ENCODE measurements at regions not wholly inside any gene's neighbourhood (a gene's known extent, or its start where the extent isn't known, plus 50 kb on each side); places are given as distances from the start of the nearest gene placed in this dataset.

DNA sequence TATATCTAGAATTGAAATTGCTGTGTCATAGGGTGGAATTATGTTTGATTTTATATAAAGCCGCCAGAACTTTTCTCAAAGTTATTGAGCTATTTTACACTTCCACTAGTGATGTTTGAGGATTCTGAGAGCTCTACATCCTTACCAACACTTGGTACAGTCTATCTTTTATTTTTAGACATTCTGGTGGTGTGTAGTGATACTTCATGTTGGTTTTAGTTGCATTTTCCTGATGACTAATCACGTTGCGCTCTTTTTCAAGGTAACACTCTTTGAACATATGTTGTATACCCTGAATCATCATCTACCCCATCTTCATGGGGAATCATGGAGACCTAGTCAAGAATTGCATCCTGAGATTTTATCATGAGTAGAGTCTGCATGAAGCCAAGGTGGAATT lies 141.7 kb downstream of the NXNL2 start:
- Histone ChIP-seq H3K4me2 (ENCODE audit: low read length) (no peak overlapping the region), H3K27me3 (ENCODE audit: insufficient read depth, low read length) (no peaks in the 10 kb centered on the region)

GRCh38 chr9:88678008-88678407 lies 143.0 kb downstream of the NXNL2 start:
- no peak for TF ChIP-seq EZH2 (IDR thresholded peaks at IDR 0.05; ENCODE audit: borderline replicate concordance, low read length)
- TF ChIP-seq, protein P1, sequence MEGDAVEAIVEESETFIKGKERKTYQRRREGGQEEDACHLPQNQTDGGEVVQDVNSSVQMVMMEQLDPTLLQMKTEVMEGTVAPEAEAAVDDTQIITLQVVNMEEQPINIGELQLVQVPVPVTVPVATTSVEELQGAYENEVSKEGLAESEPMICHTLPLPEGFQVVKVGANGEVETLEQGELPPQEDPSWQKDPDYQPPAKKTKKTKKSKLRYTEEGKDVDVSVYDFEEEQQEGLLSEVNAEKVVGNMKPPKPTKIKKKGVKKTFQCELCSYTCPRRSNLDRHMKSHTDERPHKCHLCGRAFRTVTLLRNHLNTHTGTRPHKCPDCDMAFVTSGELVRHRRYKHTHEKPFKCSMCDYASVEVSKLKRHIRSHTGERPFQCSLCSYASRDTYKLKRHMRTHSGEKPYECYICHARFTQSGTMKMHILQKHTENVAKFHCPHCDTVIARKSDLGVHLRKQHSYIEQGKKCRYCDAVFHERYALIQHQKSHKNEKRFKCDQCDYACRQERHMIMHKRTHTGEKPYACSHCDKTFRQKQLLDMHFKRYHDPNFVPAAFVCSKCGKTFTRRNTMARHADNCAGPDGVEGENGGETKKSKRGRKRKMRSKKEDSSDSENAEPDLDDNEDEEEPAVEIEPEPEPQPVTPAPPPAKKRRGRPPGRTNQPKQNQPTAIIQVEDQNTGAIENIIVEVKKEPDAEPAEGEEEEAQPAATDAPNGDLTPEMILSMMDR (IDR thresholded peaks at IDR 0.05; ENCODE audit: low read length) = no peak
- Histone ChIP-seq H3K79me2 (ENCODE audit: insufficient read depth, low read length) (no peaks in the 10 kb centered on the region), H3K27ac (ENCODE audit: low read depth, low read length, poor library complexity, severe bottlenecking) (no peak overlapping the region), H3F3A (ENCODE audit: insufficient read depth, low read length) (no peaks in the 10 kb centered on the region), H3K9me3 (ENCODE audit: low read length) (no peaks in the 10 kb centered on the region), H3K4me1 (ENCODE audit: insufficient read depth, low read length, severe bottlenecking) (no peaks in the 10 kb centered on the region), H3K9ac (ENCODE audit: low read length) (no peak overlapping the region), H4K20me1 (ENCODE audit: insufficient read depth, low read length) (no peaks in the 10 kb centered on the region), H3K4me3 (ENCODE audit: low read depth, low read length, poor library complexity, severe bottlenecking) (no peak overlapping the region), H3K36me3 (ENCODE audit: insufficient read depth, low read length) (no peaks in the 10 kb centered on the region), H2AFZ (ENCODE audit: low read length) (no peak overlapping the region), H3K9me2 (ENCODE audit: low read depth, low read length) (no peaks in the 10 kb centered on the region), H3K27me3 (ENCODE audit: insufficient read depth, low read length) (no peaks in the 10 kb centered on the region), H3K4me2 (ENCODE audit: low read length) (no peak overlapping the region)

More for the DNA sequence above, 141.7 kb downstream of the NXNL2 start:
- Histone ChIP-seq H3K79me2 (ENCODE audit: insufficient read depth, low read length) (no peaks in the 10 kb centered on the region), H4K20me1 (ENCODE audit: insufficient read depth, low read length) (no peaks in the 10 kb centered on the region), H3K9me3 (ENCODE audit: low read length) (no peaks in the 10 kb centered on the region), H3K9me2 (ENCODE audit: low read depth, low read length) (no peaks in the 10 kb centered on the region), H3K4me3 (ENCODE audit: low read depth, low read length, poor library complexity, severe bottlenecking) (no peak overlapping the region), H3K4me1 (ENCODE audit: insufficient read depth, low read length, severe bottlenecking) (no peaks in the 10 kb centered on the region), H3K27ac (ENCODE audit: low read depth, low read length, poor library complexity, severe bottlenecking) (no peak overlapping the region), H2AFZ (ENCODE audit: low read length) (no peak overlapping the region), H3K36me3 (ENCODE audit: insufficient read depth, low read length) (no peaks in the 10 kb centered on the region), H3K9ac (ENCODE audit: low read length) (no peak overlapping the region), H3F3A (ENCODE audit: insufficient read depth, low read length) (no peaks in the 10 kb centered on the region)
- TF ChIP-seq EZH2 (IDR thresholded peaks at IDR 0.05; ENCODE audit: borderline replicate concordance, low read length) = no peak
- TF ChIP-seq, protein P1 (IDR thresholded peaks at IDR 0.05; ENCODE audit: low read length) = no peak

- Histone ChIP-seq H3K4me2 (ENCODE audit: low read length) (no peak overlapping the region), H3K4me3 (ENCODE audit: low read depth, low read length, poor library complexity, severe bottlenecking) (no peak overlapping the region), H3K27me3 (ENCODE audit: insufficient read depth, low read length) (no peaks in the 10 kb centered on the region), H2AFZ (ENCODE audit: low read length) (no peak overlapping the region), H3F3A (ENCODE audit: insufficient read depth, low read length) (no peaks in the 10 kb centered on the region), H3K9me3 (ENCODE audit: low read length) (no peaks in the 10 kb centered on the region), H3K9ac (ENCODE audit: low read length) (no peak overlapping the region), H3K79me2 (ENCODE audit: insufficient read depth, low read length) (no peaks in the 10 kb centered on the region), H3K36me3 (ENCODE audit: insufficient read depth, low read length) (no peaks in the 10 kb centered on the region), H4K20me1 (ENCODE audit: insufficient read depth, low read length) (no peaks in the 10 kb centered on the region), H3K27ac (ENCODE audit: low read depth, low read length, poor library complexity, severe bottlenecking) (no peak overlapping the region), H3K9me2 (ENCODE audit: low read depth, low read length) (no peaks in the 10 kb centered on the region), H3K4me1 (ENCODE audit: insufficient read depth, low read length, severe bottlenecking) (no peaks in the 10 kb centered on the region)
- TF ChIP-seq, protein P1 (IDR thresholded peaks at IDR 0.05; ENCODE audit: low read length) = no peak
- TF ChIP-seq EZH2 (IDR thresholded peaks at IDR 0.05; ENCODE audit: borderline replicate concordance, low read length) = no peak
Measured at GRCh38 chr9:88678431-88678830, 143.5 kb downstream of the NXNL2 start.

Data from OCI-LY1 (cell line).